Limb (tissue), 2 donors: ENCODE measurements at regions not wholly inside any gene's neighbourhood (a gene's known extent, or its start where the extent isn't known, plus 50 kb on each side); places are given as distances from the start of the nearest gene placed in this dataset.

ENCODE experiments used
- DNase-seq, 2 donors: peaks; one replicate each; pipeline ENCODE4 v3.0.0-alpha.2; 2016; ENCODE audit errors: extremely low spot score in 2 of 2

DNA sequence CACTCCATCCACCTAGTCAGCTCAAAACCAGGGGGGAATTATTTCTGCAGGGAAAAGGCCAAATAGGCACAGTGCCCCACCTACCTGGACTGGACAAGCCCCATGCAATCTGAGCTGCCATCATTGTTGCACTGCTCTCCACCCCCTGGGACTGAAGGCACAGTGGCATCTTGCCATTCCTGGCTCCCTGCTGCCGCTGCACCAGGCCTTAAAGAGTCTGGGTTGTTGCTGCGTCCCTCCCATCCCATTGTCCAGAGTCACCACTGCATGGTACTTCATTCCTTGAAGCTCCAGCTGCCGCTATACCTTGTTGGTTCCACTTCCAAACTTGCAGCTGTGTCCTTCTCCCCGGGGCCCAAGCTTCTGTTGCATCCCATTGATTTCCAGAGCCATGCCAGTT, 629.7 kb downstream of the STIM2 start:
- DNase-seq, result no peak

DNA sequence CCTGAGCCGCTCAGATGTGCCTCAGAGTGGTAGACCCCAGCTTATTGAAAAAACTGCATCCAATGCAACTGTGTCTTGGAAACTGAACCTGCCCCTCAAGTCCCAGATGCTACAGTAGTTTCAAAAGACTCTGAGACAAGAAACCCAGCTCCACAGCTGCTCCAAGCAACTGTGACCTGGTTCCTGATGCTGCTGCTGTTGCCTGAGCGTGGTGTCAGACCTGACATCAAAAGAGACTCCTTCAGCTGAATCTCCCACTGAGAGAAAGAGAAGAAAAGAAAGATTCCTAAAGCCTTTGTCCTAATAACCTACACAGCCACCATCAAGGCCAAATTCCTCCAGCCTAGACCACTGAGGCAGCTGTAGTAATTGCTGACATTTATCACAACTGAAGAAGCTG, 630.1 kb downstream of the STIM2 start:
- no peak for DNase-seq

DNA sequence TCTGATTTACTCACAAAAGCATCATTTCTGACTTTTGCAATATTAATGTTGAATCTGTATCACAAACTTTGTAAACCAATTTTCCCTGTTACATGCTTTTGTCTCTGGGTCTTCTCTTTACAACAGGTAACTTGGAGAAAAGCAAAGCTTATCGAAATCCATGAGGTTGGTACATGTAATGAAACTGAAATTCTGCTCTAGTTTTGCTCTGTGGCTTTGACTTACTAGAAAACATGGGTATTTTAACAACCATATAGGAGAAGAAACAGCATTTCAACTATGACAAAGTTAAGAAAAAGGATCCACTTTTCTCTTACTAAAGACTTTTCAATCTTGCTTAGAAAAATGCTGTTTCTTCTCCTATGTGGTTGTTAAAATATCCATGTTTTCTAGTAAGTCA, 645.8 kb downstream of the STIM2 start:
- DNase-seq, result no peak

DNA sequence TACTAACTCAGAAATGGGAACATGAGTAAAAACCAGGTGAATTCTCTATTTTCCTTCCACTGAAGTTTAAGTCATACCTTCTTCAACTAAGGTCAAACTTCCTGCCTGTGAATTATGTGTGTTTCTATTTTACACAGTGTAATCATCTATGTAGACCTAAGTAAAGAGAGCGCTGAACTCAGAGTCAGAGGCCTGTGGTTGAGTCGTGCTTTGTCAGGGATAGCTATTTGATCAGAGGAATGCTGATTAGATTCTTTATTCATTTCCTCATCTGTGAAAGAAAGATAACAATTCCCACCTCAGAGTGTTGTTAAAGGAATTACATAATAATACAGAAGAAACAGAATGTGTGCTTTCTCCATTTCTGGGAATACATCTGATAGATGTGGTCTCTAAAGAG, 654.1 kb downstream of the STIM2 start:
- DNase-seq, result no peak

DNA sequence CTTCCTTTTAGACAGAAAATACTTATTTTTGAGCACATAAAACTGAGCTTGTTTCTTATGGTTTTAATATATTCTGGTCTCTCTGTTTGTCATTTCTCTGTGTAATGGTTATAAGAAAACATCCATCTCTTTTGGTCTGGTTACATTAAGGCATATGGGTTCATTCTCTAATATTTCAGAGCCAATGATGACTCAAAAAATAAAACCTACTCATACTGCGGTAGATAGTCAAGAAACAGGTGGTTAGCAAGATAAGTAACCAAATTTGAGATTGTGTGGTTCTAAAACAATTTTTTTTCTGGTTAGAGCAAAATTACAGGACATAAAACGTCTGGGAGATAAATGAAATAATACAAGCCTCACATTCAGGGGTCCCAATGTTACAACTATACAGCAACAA, 654.5 kb downstream of the STIM2 start:
- DNase-seq, result no peak

DNA sequence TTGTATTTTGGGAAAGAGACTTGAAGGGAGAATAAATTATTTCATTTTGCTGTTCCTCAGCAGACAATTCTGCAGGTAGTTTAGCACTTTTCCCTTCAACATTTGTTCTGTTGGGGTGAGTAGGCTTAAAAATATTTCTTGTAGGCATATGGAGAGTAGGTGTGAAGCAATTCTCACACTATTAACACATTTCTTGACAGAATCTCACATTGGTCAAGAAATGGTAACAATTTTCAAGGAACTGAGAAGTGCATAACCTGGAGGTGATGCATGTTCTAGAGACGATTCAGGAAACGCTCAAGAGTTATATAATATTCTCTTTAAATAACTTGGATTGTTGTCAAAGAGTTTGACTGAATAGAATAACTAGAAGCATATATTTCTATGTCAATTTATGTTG, 658.2 kb downstream of the STIM2 start:
- DNase-seq, result no peak

DNA sequence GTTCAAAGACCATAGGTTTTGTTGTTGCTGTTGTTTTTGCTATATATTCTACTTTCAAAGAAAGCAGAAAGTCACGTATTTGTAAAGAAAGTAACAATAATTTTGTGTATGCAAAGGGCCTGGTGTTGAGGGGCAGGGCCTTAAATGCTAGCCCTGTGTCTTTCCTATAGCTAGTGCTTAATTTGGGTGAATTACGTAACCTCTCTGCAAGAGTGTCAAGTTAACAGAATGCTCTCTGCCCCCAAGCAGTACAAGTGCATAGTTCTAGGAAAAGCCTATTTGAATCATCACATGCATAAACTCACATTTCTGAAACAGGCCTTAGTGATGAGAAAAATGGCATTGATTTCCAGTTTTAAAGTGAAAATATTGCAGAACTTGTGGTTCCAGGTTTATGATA, 663.6 kb downstream of the STIM2 start:
- no peak for DNase-seq

DNA sequence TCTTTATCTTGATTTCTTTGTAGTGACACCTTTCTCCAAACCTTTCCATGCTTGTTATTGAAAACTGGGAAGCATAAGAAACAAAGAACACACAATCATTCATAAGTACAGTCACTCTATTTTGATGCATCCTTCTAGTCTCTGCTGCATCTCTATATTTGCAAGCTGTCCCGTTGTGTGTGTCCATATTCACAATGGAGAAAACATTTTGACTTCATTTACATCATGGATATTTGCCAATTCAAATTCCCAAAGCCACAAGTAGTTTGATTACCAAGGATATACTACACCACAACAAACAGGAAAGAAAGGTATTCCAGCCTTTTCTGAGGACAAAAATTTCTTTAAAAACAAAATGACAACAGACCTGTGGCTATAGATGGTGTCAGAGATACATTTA, 673.8 kb downstream of the STIM2 start:
- no peak for DNase-seq

DNA sequence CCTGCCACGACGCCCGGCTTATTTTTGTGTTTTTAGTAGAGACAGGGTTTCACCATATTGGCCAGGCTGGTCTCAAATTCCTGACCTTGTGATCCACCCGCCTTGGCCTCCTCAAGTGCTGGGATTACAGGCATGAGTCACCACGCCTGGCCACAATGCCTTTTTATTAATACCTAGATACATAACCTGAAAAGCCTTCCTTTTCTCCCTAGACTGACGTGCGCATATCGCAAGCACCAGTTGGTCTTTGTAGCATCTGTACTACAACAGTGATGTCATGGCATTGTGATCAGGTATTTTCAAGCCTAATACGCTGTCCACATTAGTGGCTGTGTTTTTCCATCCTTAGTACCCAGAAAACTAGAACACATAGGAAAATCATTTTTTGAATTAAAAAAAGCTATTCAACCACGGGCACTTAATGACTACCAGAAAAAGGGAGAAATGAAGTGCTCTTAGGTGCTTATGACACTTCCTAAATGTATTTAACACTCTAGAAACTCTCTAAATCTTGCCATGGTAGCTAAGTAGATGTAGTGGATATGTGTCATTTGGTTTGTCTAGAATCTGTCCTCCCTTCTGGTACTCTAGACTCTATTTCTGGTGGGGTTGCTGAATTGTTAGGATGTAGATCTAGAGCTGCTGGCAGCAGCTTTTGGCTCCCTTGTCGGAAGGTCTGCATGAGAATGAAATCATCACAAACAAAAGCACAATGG, 707.8 kb downstream of the STIM2 start:
- DNase-seq, result no peak

DNA sequence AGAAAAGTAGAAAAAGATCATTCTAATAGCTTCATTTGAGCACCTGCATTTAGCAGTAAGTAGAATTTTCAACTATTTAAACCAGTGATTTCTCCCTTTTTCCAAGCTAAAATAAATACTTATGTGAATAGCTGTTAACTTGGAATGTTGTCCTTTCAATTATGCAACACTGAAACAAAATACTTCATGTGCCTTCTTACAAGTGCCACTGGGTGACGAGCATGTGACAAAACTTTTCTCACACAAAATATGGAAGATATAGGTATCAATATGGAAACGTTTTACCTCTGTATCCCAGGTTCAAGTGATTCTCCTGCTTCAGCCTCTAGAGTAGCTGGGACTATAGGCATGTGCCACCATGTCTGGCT, 708.3 kb downstream of the STIM2 start:
- no peak for DNase-seq

DNA sequence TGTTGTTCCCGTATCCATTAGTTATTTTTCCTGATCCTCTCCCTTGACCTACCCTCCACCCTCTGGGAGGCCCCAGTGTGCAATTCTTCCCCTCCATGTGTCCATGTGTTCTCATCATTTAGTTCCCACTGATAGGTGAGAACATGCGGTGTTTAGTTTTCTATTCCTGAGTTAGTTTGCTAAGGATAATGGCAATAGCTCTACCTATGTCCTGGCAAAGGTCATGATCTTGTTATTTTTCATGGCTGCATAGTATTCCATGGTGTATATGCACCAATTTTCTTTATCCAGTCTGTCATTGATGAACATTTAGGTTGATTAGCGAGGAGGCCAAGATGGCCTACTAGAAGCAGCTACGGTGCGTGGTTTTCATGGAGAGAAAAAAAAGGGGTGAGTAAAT, 714.1 kb downstream of the STIM2 start:
- no peak for DNase-seq

DNA sequence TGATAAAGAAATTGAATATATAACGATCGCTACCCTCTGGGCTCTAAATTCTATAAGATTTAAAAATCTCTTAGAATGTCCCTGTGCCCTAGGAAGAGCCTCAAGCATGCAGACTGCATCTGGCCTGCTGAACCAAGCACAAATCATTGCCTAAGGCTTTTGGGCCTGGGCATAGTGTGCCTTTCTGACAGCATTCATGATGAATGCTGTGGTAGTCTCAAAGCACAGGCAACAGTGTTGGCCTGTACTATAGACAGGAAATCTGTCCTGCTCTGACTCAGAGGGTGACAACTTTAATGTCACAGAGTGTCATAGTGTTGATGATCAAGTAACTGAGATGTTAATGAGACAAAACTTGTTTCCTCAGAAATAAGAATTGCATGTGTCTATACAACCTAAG, 717.3 kb downstream of the STIM2 start:
- DNase-seq, result no peak

DNA sequence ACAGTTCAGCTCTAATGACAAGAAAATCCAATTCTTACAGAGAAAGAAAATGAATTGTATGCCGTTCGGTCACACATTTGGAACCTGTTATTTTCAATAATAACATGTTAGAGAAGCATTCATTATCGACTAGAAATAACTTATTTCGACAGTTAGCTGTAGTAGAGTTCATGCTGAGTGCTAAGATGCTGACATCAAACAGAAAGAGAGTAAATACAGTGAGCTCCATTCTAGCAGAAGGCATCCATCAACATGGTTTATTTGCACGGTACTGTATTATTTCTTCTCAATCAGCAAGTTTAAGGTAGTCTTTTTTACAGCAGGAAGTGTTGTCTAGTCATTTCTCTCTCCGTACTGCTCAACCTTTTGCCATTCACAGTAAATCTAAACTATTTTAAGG, 732.1 kb downstream of the STIM2 start:
- DNase-seq, result no peak

DNA sequence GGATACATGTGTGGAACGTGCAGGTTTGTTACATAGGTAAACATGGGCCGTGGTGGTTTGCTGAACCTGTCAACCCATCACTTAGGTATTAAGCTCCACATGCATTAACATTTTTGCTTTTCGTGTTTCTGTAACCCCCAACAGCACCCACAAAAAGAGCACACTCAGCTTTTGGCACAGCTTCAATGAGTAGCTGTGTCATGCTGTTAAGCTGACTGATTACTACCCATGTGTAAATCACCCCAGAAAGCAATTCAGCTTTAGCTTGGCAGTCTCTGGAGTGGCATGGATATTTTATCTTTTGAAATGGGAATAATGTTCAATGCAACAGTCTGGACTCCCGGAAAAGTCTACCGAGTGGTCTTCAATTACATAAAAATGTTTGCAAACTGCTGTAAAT, 734.3 kb downstream of the STIM2 start:
- no peak for DNase-seq

DNA sequence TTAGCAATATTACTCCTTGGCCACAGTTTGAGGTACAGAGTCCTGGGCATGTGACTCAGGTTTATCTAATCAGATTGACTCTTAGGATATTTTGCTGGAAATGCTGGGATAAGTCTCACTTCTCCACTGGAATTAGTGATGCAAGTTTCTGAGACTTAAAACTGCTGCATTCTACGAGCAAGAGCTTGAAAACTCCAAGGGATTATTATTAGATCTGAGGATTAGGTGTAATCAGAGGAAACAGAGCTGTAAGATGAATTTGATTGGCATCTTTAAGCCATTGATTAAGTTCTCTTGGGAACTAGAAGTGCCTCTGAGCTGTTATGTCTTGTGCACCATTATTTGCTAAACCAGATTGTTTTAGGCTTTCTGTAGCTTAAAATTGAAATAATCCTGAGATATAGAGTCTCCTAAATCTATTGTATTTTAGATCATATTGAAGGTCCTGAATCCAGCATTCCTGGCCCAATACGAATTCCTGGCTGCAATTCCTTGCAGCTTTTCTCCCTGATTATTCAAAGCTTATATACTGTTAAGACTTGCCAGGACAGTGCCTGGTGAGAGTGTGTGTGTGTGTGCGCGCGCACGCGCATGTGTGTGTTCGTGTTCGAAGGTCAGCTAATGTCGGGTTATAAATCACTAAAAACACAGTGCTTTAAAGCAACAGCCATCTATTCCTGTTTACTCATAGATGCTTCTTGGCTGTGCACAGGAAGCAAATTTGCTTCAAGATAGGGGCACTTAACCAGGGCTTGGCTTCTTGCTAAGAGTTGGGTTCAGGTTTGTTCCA, 735.1 kb downstream of the STIM2 start:
- DNase-seq, result no peak

DNA sequence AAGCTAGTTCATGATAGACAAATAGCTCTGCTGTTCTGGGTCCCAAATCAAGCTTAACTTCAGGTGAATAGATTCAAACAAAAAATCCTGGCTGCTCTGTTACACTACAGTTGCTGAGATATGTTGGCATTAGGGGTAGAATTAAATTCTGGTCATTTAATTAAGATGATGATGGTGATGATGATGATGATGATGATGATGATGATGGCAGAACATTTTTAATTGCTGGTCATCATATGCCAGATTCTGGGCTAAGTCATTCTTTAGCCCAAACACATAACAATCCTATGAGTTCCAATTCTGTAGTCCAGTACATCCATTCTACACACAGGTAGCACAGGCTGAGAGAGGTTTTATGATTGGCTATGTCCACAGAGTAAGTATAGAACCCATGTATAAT, 741.5 kb downstream of the STIM2 start:
- no peak for DNase-seq

DNA sequence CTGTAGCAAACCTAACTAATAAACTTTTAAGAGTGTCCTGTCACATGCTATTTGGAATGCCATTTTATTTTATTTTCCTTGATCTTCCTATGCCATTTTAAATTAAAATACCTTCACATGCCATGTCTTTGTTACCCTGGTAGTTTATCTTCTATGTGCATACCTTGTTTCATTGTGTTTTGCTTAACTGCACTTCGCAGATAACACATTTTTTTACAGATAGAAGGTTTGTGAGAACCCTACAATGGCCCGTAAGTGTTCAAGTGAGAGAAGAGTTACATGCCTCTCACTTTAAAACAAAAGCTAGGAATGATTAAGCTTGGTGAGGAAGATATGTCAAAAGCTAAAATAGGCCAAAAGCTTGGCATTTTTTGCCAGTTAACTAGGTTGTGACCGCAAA, 744.1 kb downstream of the STIM2 start:
- DNase-seq, result no peak

DNA sequence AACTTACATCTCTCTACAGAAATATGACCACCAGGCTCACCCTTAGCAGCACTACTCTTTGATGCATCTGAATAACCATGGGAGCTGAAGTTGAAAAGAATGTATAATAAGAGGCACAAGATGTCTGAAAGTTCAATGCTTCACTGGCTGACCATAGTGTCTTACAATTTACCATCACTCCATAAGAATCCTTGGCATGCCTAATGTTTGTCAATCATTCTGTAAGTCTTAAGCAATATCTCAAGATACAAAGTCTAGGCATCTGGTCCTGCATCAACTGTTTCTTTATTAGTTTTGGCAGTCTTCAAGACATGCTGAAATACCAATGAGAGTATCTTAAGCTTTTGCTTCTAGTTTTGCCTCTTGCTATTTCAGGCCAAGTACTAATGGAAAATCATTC, 755.5 kb downstream of the STIM2 start:
- no peak for DNase-seq

DNA sequence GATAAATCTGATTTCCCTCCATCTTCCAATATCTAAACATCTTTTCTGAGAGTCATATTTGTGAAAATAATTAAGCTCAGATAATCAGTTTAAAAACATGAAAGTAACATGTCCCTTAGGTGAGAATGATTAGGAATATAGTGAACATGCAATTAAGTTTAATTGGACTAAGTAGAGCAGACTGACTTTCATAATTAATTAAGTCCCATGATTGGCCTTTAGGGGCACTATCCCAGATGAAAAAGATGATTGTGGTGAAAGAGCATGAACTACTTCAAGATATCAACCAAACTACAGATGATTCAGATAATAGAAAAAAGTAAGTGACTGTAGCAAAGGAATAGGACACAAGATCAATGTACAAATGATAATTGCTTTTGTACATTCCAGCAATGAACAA, 758.8 kb downstream of the STIM2 start:
- no peak for DNase-seq

DNA sequence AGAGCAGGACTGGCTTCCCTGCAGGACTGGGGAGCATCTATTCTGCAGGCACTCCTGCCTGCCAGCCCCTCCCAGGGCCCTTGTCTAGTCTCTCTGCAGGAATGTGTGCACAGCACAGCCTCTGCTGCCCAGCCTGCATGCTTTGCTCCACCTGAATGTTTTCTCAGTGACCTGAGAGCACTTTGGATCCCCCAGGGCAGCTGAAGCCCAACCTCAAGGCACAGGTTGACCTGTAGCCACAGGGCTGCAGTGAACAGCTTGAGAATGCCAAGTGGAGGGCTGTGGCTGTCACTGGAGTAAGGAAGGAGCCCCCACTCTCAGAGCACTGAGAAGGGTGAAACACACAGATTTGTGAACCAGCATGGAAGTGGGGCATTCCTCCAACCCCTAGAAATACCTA, 760.2 kb downstream of the STIM2 start:
- DNase-seq, result no peak

DNA sequence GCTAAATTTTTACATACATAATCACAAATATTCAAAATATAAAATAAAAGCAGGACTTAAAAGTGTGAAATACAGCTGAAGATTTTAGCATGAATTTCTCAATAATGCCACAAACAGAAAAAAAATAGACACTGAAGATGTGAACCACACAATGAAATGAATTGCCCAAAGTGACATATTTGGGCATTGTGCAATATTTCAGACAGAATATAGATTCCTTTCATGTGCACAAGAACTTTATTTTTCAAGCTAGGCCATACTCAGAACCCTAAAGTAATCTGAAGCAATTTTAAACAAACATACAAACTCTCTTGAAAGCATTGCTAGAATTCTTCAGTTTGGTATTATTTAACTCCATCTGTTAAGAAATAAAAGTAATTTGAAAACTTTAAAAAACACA, 764.1 kb downstream of the STIM2 start:
- no peak for DNase-seq

DNA sequence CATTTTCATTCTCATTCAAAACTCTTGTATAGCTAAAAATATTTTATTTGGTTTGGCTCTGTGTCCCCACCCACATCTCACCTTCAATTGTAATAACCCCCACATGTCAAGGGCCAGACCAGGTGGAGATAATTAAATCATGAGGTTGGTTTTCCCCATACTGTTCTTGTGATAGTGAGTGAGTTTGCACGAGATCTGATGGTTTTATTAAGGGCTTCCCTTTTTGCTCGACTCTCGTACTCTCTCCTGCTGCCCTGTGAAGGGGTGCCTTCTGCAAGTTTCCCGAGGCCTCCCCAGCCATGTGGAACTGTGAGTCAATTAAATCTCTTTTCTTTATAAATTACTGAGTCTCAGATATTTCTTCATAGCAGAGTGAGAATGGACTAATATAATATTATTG, 768.0 kb downstream of the STIM2 start:
- DNase-seq, result no peak

DNA sequence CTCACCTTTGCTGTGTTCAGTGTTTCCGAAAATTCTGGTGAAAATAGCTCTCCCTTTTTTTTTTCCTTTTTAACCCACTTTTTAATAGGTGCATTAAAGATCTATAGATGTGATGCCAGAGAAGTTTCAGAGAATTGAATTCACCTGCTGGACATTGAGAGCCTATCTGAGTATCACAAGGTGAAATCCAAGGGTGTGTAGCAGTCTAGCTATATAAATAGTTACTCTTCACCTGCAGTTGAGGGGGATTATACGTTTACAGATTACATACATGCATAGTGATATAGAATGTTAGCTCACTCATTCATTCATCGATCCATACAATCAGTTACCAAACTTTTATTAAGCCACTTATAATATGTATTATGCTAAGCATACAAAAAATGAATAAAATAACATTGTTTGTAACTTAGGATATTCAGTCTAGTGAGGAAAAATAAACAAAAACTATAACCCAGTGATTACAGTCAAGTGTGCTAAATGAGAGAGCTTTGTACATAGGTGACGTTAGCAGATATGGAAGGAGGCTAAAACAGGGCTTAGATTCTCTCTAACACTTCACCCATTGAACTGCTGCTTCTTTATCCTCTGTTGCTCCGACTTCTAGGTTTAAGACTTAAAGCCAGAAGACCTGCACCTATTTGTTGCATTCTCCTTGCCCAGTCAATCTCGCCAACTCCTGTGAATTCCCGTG, 769.0 kb downstream of the STIM2 start:
- DNase-seq, result no peak
